A549 (cell line): ENCODE measurements at regions not wholly inside any gene's neighbourhood (a gene's known extent, or its start where the extent isn't known, plus 50 kb on each side); places are given as distances from the start of the nearest gene placed in this dataset.

ENCODE experiments used
- ATAC-seq, 2 experiments: fragments of 200-7000 bp in 1 of 2; fragments of >200 bp in 1 of 2; cut with Nextera tagmentation in 1 of 2; cut with Tn5 transposase in 1 of 2; 3 replicates each; pipeline versions ENCODE4 v1.8.0 to v1.9.1; 2018 to 2020; ENCODE audit warnings: mild to moderate bottlenecking in 1 of 2, moderate library complexity in 1 of 2
- CTCF ChIA-PET: fragments of 300-600 bp; sonication (Branson Sonifier 250); formaldehyde crosslinking; extraction: SDS; loops from one replicate; lab custom pipeline; 2021; ENCODE audit warnings: antibody characterized with exemption, inconsistent platforms; lab: Yijun Ruan, JAX
- POLR2A ChIA-PET: fragments of 350-600 bp; formaldehyde crosslinking; extraction: SDS; loops from one replicate; lab custom pipeline; 2021; ENCODE audit warnings: antibody characterized with exemption, inconsistent platforms; lab: Yijun Ruan, JAX
- DNase-seq, 2 experiments: peaks; one replicate each; pipeline versions ENCODE4 v3.0.0 to v3.0.0-alpha.2; 2011 to 2016; ENCODE audit warnings: low read depth in 1 of 2, low spot score in 1 of 2
- FAIRE-seq: peaks from 2 replicates; lab custom pipeline; 2011; peaks lifted over from hg19 to GRCh38; lab: Jason Lieb, UNC
- H3K27ac ChIP-seq, 2 experiments: fragments of >200 bp; sonication (Bioruptor Twin); formaldehyde crosslinking; 3 replicates each; pipeline ENCODE4 v1.5.1; 2016 to 2017
- H3K4me1 ChIP-seq: fragments of >200 bp; sonication (Bioruptor Twin); formaldehyde crosslinking; 3 replicates; pipeline ENCODE4 v1.6.1; 2016
- H3K4me2 ChIP-seq: fragments of >200 bp; sonication (Bioruptor Twin); formaldehyde crosslinking; 3 replicates; pipeline ENCODE4 v1.6.1; 2016
- H3K4me3 ChIP-seq: fragments of >200 bp; sonication (Bioruptor Twin); formaldehyde crosslinking; 3 replicates; pipeline ENCODE4 v1.5.1; 2016
- H3K9me3 ChIP-seq: fragments of >200 bp; sonication (Bioruptor Twin); formaldehyde crosslinking; 3 replicates; pipeline ENCODE4 v1.6.1; 2016
- BHLHE40 ChIP-seq: IDR thresholded peaks from 2 replicates; pipeline ENCODE4 v1.6.1; 2012; ENCODE audit warnings: low read depth, low read length, inconsistent platforms
- CHD4 ChIP-seq: fragments of 200-600 bp; sonication (generic); IDR thresholded peaks from 2 replicates; pipeline ENCODE4 v1.6.1; 2016; ENCODE audit warnings: antibody characterized with exemption, mild to moderate bottlenecking, borderline replicate concordance
- ESRRA ChIP-seq: fragments of 150-350 bp; IDR thresholded peaks from 2 replicates; pipeline ENCODE4 v1.6.1; 2014; ENCODE audit warnings: mild to moderate bottlenecking, low read length, borderline replicate concordance
- FOSB ChIP-seq: fragments of 250-450 bp; sonication (Bioruptor Pico); IDR thresholded peaks from 2 replicates; pipeline ENCODE4 v1.5.0; 2020; ENCODE audit warnings: mild to moderate bottlenecking, moderate library complexity
- FOSL2 ChIP-seq, 2 experiments: fragments of 450-650 bp in 1 of 2; fragments of >200 bp in 1 of 2; sonication (Bioruptor Twin) in 1 of 2; formaldehyde crosslinking; IDR thresholded peaks; 2 replicates each; pipeline versions ENCODE4 v1.5.0 to v1.6.1; 2016 to 2020; ENCODE audit warnings: mild to moderate bottlenecking in 1 of 2, moderate library complexity in 1 of 2
- FOXS1 ChIP-seq: fragments of 250-450 bp; sonication (Bioruptor Pico); IDR thresholded peaks from 2 replicates; pipeline ENCODE4 v1.5.0; 2020; ENCODE audit warnings: mild to moderate bottlenecking, moderate library complexity
- HOXA7 ChIP-seq: fragments of 250-450 bp; sonication (Bioruptor Pico); IDR thresholded peaks from 2 replicates; pipeline ENCODE4 v1.5.0; 2020; ENCODE audit warnings: mild to moderate bottlenecking, moderate library complexity
- JUN ChIP-seq, 2 experiments: fragments of >200 bp; sonication (Bioruptor Twin); formaldehyde crosslinking; IDR thresholded peaks; 2 replicates in 1 of 2; 3 replicates in 1 of 2; pipeline ENCODE4 v1.6.1; 2016 to 2017
- JUNB ChIP-seq: fragments of >200 bp; sonication (Bioruptor Twin); formaldehyde crosslinking; IDR thresholded peaks from 2 replicates; pipeline ENCODE4 v1.6.1; 2016
- MAFK ChIP-seq: fragments of 450-650 bp; IDR thresholded peaks from 2 replicates; pipeline ENCODE4 v1.6.1; 2014; ENCODE audit not compliant: partially characterized antibody
- NFE2L2 ChIP-seq: fragments of 150-350 bp; conservative IDR thresholded peaks from 2 replicates; pipeline ENCODE4 v1.6.1; 2014; ENCODE audit warnings: low read length
- NR3C1 ChIP-seq: fragments of >200 bp; sonication (Bioruptor Twin); formaldehyde crosslinking; IDR thresholded peaks from 3 replicates; pipeline ENCODE4 v1.6.1; 2017
- POLR2A ChIP-seq: IDR thresholded peaks from 2 replicates; pipeline ENCODE4 v1.6.1; 2012; ENCODE audit warnings: mild to moderate bottlenecking, low read length
- TP53 ChIP-seq: fragments of 250-450 bp; sonication (Bioruptor Pico); IDR thresholded peaks from 2 replicates; pipeline ENCODE4 v1.5.0; 2021; ENCODE audit warnings: mild to moderate bottlenecking, moderate library complexity
- ZC3H11A ChIP-seq: fragments of 450-650 bp; IDR thresholded peaks from 2 replicates; pipeline ENCODE4 v1.6.1; 2014; ENCODE audit warnings: antibody characterized with exemption, mild to moderate bottlenecking
- ZFP36 ChIP-seq: fragments of 450-650 bp; IDR thresholded peaks from 2 replicates; pipeline ENCODE4 v1.6.1; 2014; ENCODE audit warnings: borderline replicate concordance; ENCODE audit not compliant: partially characterized antibody
- ZNF302 ChIP-seq: fragments of 250-450 bp; sonication (Bioruptor Pico); IDR thresholded peaks from 2 replicates; pipeline ENCODE4 v1.9.0; 2021; ENCODE audit warnings: inconsistent platforms, mild to moderate bottlenecking, moderate library complexity
- WGBS: methylation state at CpG from one replicate; pipeline ENCODE4 v1.1.6; 2017; ENCODE audit errors: missing lambda C conversion rate; 5-methylcytosine and 5-hydroxymethylcytosine counted together
- TF ChIP-seq, protein P1 (sequence below): fragments of 200-600 bp; sonication (generic); IDR thresholded peaks from 2 replicates; pipeline ENCODE4 v1.6.1; 2016; ENCODE audit warnings: antibody characterized with exemption, mild to moderate bottlenecking, moderate library complexity
- TF ChIP-seq, protein P2 (sequence below): IDR thresholded peaks from 2 replicates; pipeline ENCODE4 v1.6.1; 2012
- TF ChIP-seq, protein P3 (sequence below): IDR thresholded peaks from 2 replicates; pipeline ENCODE4 v1.6.1; 2012; ENCODE audit warnings: low read depth, borderline replicate concordance
- TF ChIP-seq, protein P4 (sequence below): fragments of 150-350 bp; IDR thresholded peaks from 2 replicates; pipeline ENCODE4 v1.6.1; 2014; ENCODE audit warnings: low read depth, mild to moderate bottlenecking, low read length
- TF ChIP-seq, protein P5 (sequence below): fragments of >200 bp; sonication (Bioruptor Twin); formaldehyde crosslinking; IDR thresholded peaks from 2 replicates; pipeline ENCODE4 v1.6.1; 2016
- TF ChIP-seq, protein P6 (sequence below): fragments of >200 bp; sonication (Bioruptor Twin); formaldehyde crosslinking; IDR thresholded peaks from 3 replicates; pipeline ENCODE4 v1.6.1; 2016
- TF ChIP-seq, protein P7 (sequence below): fragments of >200 bp; sonication (Bioruptor Twin); formaldehyde crosslinking; IDR thresholded peaks from 3 replicates; pipeline ENCODE4 v1.5.1; 2016

DNA sequence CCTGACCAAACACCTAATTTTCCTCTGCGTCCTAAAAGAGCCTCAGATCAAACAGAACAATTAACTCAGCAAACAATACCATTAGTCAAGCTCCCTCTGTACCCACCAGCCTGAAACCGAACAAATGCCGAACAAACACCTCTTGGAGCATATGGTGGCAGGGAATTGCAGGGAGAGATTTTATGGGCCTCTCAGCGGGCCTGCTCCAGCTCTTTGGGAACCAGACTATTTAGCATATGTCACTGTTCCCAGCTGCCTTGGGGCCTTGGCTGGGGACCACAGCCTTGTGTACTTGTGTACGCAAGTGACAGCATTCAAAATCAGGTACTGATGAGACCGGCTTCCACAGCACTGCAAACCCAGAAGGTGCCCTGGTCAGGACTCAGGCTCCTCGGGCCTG, 388.8 kb upstream of the PPP2R3A start:
- TF ChIP-seq NFE2L2 (no peak), FOSB (CRISPR knock-in tag) (no peak), FOXS1 (CRISPR knock-in tag) (no peak), ZC3H11A (no peak), NR3C1 (no peak)
- DNase-seq (no peak), ATAC-seq (no peak), FAIRE-seq (no peak)
- H3K4me1 ChIP-seq: no peaks in the 10 kb centered on the region
- CTCF ChIA-PET: no interaction called here
- POLR2A ChIA-PET: no interaction called here
- H3K27ac ChIP-seq: no peak overlapping the region
- WGBS: 43% methylated on average over 6 of the region's 7 CpGs
- H3K9me3 ChIP-seq: no peaks in the 10 kb centered on the region; the same call in 2 of the 3 replicates
- no peak overlapping the region for H3K4me3 ChIP-seq
- no peak overlapping the region for H3K4me2 ChIP-seq

DNA sequence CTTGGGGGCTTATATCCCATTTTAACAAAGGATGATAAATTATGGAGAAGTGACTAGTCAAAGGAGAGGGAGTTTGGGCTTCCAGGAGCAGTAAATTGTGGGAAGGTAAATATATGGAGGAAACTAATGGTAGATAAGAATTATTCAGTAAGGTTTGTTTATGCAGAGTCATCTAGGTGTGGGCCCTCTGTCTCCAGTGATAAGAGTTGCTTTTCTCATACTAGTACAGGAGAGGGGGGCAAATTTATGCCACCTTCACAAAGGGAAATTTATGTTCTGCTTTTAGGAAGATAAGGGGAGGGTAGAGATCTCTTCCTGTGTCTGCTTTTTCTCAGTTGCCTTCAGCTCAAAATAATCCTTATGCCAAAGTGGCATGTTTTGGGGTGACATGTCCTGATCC, 383.7 kb upstream of the PPP2R3A start:
- H3K4me2 ChIP-seq: no peak overlapping the region
- FAIRE-seq (no peak), DNase-seq (no peak), ATAC-seq (no peak)
- no peaks in the 10 kb centered on the region for H3K4me1 ChIP-seq
- no peaks in the 10 kb centered on the region; the same call in 2 of the 3 replicates for H3K9me3 ChIP-seq
- TF ChIP-seq, protein P1, sequence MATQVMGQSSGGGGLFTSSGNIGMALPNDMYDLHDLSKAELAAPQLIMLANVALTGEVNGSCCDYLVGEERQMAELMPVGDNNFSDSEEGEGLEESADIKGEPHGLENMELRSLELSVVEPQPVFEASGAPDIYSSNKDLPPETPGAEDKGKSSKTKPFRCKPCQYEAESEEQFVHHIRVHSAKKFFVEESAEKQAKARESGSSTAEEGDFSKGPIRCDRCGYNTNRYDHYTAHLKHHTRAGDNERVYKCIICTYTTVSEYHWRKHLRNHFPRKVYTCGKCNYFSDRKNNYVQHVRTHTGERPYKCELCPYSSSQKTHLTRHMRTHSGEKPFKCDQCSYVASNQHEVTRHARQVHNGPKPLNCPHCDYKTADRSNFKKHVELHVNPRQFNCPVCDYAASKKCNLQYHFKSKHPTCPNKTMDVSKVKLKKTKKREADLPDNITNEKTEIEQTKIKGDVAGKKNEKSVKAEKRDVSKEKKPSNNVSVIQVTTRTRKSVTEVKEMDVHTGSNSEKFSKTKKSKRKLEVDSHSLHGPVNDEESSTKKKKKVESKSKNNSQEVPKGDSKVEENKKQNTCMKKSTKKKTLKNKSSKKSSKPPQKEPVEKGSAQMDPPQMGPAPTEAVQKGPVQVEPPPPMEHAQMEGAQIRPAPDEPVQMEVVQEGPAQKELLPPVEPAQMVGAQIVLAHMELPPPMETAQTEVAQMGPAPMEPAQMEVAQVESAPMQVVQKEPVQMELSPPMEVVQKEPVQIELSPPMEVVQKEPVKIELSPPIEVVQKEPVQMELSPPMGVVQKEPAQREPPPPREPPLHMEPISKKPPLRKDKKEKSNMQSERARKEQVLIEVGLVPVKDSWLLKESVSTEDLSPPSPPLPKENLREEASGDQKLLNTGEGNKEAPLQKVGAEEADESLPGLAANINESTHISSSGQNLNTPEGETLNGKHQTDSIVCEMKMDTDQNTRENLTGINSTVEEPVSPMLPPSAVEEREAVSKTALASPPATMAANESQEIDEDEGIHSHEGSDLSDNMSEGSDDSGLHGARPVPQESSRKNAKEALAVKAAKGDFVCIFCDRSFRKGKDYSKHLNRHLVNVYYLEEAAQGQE: no peak
- TF ChIP-seq, protein P2, sequence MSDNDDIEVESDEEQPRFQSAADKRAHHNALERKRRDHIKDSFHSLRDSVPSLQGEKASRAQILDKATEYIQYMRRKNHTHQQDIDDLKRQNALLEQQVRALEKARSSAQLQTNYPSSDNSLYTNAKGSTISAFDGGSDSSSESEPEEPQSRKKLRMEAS: no peak
- TF ChIP-seq, protein P3, sequence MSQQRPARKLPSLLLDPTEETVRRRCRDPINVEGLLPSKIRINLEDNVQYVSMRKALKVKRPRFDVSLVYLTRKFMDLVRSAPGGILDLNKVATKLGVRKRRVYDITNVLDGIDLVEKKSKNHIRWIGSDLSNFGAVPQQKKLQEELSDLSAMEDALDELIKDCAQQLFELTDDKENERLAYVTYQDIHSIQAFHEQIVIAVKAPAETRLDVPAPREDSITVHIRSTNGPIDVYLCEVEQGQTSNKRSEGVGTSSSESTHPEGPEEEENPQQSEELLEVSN: no peak
- TF ChIP-seq JUN (IDR thresholded peaks at IDR 0.05): no peak
- no peak for TF ChIP-seq ZNF302 (CRISPR knock-in tag)
- TF ChIP-seq ESRRA: no peak
- TF ChIP-seq, protein P4, sequence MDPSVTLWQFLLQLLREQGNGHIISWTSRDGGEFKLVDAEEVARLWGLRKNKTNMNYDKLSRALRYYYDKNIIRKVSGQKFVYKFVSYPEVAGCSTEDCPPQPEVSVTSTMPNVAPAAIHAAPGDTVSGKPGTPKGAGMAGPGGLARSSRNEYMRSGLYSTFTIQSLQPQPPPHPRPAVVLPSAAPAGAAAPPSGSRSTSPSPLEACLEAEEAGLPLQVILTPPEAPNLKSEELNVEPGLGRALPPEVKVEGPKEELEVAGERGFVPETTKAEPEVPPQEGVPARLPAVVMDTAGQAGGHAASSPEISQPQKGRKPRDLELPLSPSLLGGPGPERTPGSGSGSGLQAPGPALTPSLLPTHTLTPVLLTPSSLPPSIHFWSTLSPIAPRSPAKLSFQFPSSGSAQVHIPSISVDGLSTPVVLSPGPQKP: no peak
- TF ChIP-seq FOSL2 (IDR thresholded peaks at IDR 0.05): no peak
- TF ChIP-seq FOSL2 (CRISPR knock-in tag; IDR thresholded peaks at IDR 0.05): no peak
- no peak for TF ChIP-seq MAFK
- TF ChIP-seq HOXA7 (CRISPR knock-in tag): no peak
- no peak for TF ChIP-seq TP53 (CRISPR knock-in tag)
- TF ChIP-seq JUNB: no peak
- no peak for TF ChIP-seq ZFP36
- TF ChIP-seq, protein P5, sequence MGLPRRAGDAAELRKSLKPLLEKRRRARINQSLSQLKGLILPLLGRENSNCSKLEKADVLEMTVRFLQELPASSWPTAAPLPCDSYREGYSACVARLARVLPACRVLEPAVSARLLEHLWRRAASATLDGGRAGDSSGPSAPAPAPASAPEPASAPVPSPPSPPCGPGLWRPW: no peak
- no peak for TF ChIP-seq POLR2A
- no peak for TF ChIP-seq CHD4
- no peak for TF ChIP-seq BHLHE40
- TF ChIP-seq, protein P6, sequence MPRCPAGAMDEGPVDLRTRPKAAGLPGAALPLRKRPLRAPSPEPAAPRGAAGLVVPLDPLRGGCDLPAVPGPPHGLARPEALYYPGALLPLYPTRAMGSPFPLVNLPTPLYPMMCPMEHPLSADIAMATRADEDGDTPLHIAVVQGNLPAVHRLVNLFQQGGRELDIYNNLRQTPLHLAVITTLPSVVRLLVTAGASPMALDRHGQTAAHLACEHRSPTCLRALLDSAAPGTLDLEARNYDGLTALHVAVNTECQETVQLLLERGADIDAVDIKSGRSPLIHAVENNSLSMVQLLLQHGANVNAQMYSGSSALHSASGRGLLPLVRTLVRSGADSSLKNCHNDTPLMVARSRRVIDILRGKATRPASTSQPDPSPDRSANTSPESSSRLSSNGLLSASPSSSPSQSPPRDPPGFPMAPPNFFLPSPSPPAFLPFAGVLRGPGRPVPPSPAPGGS: no peak
- TF ChIP-seq, protein P7, sequence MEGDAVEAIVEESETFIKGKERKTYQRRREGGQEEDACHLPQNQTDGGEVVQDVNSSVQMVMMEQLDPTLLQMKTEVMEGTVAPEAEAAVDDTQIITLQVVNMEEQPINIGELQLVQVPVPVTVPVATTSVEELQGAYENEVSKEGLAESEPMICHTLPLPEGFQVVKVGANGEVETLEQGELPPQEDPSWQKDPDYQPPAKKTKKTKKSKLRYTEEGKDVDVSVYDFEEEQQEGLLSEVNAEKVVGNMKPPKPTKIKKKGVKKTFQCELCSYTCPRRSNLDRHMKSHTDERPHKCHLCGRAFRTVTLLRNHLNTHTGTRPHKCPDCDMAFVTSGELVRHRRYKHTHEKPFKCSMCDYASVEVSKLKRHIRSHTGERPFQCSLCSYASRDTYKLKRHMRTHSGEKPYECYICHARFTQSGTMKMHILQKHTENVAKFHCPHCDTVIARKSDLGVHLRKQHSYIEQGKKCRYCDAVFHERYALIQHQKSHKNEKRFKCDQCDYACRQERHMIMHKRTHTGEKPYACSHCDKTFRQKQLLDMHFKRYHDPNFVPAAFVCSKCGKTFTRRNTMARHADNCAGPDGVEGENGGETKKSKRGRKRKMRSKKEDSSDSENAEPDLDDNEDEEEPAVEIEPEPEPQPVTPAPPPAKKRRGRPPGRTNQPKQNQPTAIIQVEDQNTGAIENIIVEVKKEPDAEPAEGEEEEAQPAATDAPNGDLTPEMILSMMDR: no peak
- POLR2A ChIA-PET: no interaction called here
- no peak overlapping the region for H3K4me3 ChIP-seq
- CTCF ChIA-PET: no interaction called here
- H3K27ac ChIP-seq: no peak overlapping the region
